Panc1 (cell line): ENCODE measurements at regions not wholly inside any gene's neighbourhood (a gene's known extent, or its start where the extent isn't known, plus 50 kb on each side); places are given as distances from the start of the nearest gene placed in this dataset.

Experiments used
- ATAC-seq: fragments of 200-7000 bp; cut with Tn5 transposase; 2 replicates; pipeline ENCODE4 v1.9.1; 2020; ENCODE audit warnings: mild to moderate bottlenecking, moderate library complexity
- BruUV-seq: library from RNA; stranded (reverse); fragments of 400-500 nt; replicated peaks from 2 replicates; lab custom pipeline; 2021; lab: Mats Ljungman, UMichigan
- CTCF ChIA-PET: fragments of 300-600 bp; sonication (Branson Sonifier 250); formaldehyde crosslinking; loops from one replicate; lab custom pipeline; 2022; ENCODE audit warnings: antibody characterized with exemption; lab: Charles Lee
- POLR2A ChIA-PET: fragments of 300-600 bp; sonication (Branson Sonifier 250); formaldehyde crosslinking; loops from one replicate; lab custom pipeline; 2022; ENCODE audit warnings: antibody characterized with exemption; lab: Charles Lee
- DNase-seq: peaks from one replicate; pipeline ENCODE4 v3.0.0-alpha.2; 2010; ENCODE audit warnings: low read depth, low spot score
- H3K27ac ChIP-seq: 2 replicates; pipeline ENCODE4 v1.5.1; 2011; ENCODE audit warnings: mild to moderate bottlenecking, low read length, inconsistent platforms
- H3K27me3 ChIP-seq: fragments of 200-500 bp; sonication (Bioruptor generic); 2 replicates; pipeline ENCODE4 v1.6.0; 2014; ENCODE audit warnings: low read length, inconsistent platforms; ENCODE audit not compliant: control insufficient read depth, insufficient read depth
- H3K36me3 ChIP-seq: fragments of 200-500 bp; sonication (Bioruptor generic); 2 replicates; pipeline ENCODE4 v1.5.1; 2014; ENCODE audit warnings: inconsistent platforms, mild to moderate bottlenecking, low read length, moderate library complexity; ENCODE audit not compliant: control insufficient read depth, insufficient read depth
- H3K4me1 ChIP-seq: 2 replicates; pipeline ENCODE4 v1.5.1; 2011; ENCODE audit warnings: inconsistent platforms, mild to moderate bottlenecking, low read length, moderate library complexity; ENCODE audit not compliant: control insufficient read depth, insufficient read depth
- H3K4me3 ChIP-seq, 2 experiments: 2 replicates each; pipeline ENCODE4 v1.5.1; 2011 to 2012; ENCODE audit warnings: low read depth in 2 of 2, low read length in 2 of 2, mild to moderate bottlenecking in 2 of 2, inconsistent platforms in 1 of 2, moderate library complexity in 1 of 2
- H3K9me3 ChIP-seq: fragments of 200-500 bp; sonication (Bioruptor generic); 2 replicates; pipeline ENCODE4 v1.5.1; 2014; ENCODE audit warnings: low read depth, mild to moderate bottlenecking, inconsistent platforms, low read length, moderate library complexity; ENCODE audit not compliant: control insufficient read depth, insufficient read depth
- CTCF ChIP-seq: fragments of 450-650 bp; IDR thresholded peaks from 2 replicates; pipeline ENCODE4 v1.5.1; 2017; ENCODE audit warnings: mild to moderate bottlenecking
- POLR2AphosphoS5 ChIP-seq: IDR thresholded peaks from 2 replicates; pipeline ENCODE4 v1.6.1; 2012; ENCODE audit warnings: mild to moderate bottlenecking, low read depth, low read length, moderate library complexity
- REST ChIP-seq, 2 experiments: IDR thresholded peaks; 2 replicates each; pipeline ENCODE4 v1.6.1; 2011 to 2012; ENCODE audit warnings: low read depth in 2 of 2, control low read depth in 1 of 2, low read length in 1 of 2, mild to moderate bottlenecking in 1 of 2, moderate library complexity in 1 of 2; ENCODE audit not compliant: insufficient read depth in 1 of 2
- SIN3A ChIP-seq: IDR thresholded peaks from 2 replicates; pipeline ENCODE4 v1.6.1; 2012; ENCODE audit warnings: low read depth, mild to moderate bottlenecking, low read length, moderate library complexity, borderline replicate concordance; ENCODE audit not compliant: insufficient read depth
- TCF7L2 ChIP-seq: IDR thresholded peaks from 2 replicates; pipeline ENCODE4 v1.6.1; 2011; ENCODE audit warnings: mild to moderate bottlenecking, low read depth, low read length, inconsistent platforms
- in situ Hi-C: cut with HindIII; loops from 2 replicates; pipeline ENCODE4 v1.10.0; 2016; ENCODE audit warnings: low sequenced_read_pairs, low pct_unique_long_range_greater_than_20kb
- intact Hi-C: fragments of 100-400 bp; cut with micrococcal nuclease; formaldehyde crosslinking; loops from one replicate; pipeline ENCODE4 v1.10.0; 2022; ENCODE audit not compliant: unreplicated experiment

GRCh38 chr4:104589264-104589868 lies 94.7 kb upstream of the CXXC4 start:
- in situ Hi-C loops, result no loop called here

GRCh38 chr4:104591510-104591911 lies 96.8 kb upstream of the CXXC4 start:
- TF ChIP-seq REST (IDR thresholded peaks at IDR 0.05; ENCODE audit: insufficient read depth in 1 of 2, low read depth in 2 of 2, low read length in 1 of 2) (no peak), TCF7L2 (no peak)
- Histone ChIP-seq H3K27ac (no peak overlapping the region), H3K36me3 (no peaks in the 10 kb centered on the region), H3K4me1 (no peaks in the 10 kb centered on the region), H3K27me3 (no peaks in the 10 kb centered on the region), H3K9me3 (no peaks in the 10 kb centered on the region), H3K4me3 (no peak overlapping the region)
- no TSS peak for BruUV-seq
- ATAC-seq, result no peak
- in situ Hi-C loops, result no loop called here
- intact Hi-C loops, result no loop called here
- DNase-seq, result no peak
- ChIA-PET POLR2A (interaction anchor here (0.7 kb wide), 1 partner anchor 43 kb away, joined by 4 read pairs; no protein-coding TSS in a partner anchor), CTCF (no interaction called here)

More at GRCh38 chr4:104589264-104589868, 94.7 kb upstream of the CXXC4 start:
- BruUV-seq, result no TSS peak
- Histone ChIP-seq H3K4me3 (no peak overlapping the region), H3K9me3 (no peaks in the 10 kb centered on the region), H3K27ac (no peak overlapping the region), H3K4me1 (no peaks in the 10 kb centered on the region), H3K36me3 (no peaks in the 10 kb centered on the region), H3K27me3 (no peaks in the 10 kb centered on the region)
- ATAC-seq (no peak), DNase-seq (no peak)
- intact Hi-C loops, result no loop called here
- TF ChIP-seq CTCF (no peak), TCF7L2 (no peak), POLR2AphosphoS5 (no peak), REST (IDR thresholded peaks at IDR 0.05; ENCODE audit: insufficient read depth in 1 of 2, low read depth in 2 of 2, low read length in 1 of 2) (no peak), SIN3A (no peak)
- ChIA-PET POLR2A (no interaction called here), CTCF (no interaction called here)
